ENCODE measurements at regions not wholly inside any gene's neighbourhood (a gene's known extent, or its start where the extent isn't known, plus 50 kb on each side); places are given as distances from the start of the nearest gene placed in this dataset.

DNA sequence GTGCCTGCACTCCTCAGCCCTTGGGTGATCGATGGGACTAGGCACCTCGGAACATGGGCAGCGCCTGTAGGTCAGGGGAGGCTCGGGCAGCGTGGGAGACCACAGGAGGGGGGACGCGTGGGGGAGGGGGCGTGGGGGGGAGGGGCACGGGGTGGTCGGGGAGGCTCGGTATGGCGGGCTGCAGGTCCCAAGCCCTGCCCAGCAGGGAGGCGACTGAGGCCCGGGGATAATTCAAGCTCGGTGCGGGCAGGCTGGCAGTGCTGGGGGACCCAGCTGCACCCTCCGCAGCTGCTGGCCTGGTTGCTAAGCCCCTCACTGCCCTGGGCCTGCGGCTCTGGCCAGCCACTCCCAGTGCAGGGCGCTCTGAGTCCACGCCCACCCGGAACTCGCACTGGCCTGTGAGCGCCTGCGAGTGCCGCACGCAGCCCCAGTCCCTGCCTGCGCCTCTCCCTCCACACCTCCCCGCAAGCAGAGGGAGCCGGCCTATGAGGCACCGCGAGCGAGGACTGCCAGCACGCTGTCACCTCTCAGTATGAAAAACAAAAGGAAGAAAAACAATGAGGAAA is 1698.3 kb upstream of the RAG2 start:
- no peak for DNase-seq (ENCODE audit: low read depth in 2 of 2)

DNA sequence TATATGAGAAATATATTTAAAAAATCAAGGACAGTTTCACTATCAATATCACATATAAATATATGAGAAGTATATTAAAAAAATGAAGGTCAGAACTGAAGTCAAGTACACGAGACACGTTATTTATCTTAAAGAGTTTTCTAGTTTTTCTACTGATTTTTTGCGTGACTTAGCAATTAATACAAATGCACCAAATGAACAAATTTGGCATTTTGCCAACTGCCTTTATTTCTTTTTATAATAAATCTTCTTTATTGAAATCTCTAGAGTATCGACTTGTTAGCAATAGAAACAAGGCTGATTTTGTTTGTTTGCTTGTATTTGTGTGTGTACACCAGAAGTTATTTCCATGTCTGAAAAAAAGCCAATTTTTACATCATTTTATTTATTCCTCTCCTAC is 1684.7 kb upstream of the RAG2 start:
- no peak for DNase-seq (ENCODE audit: low read depth in 2 of 2)

DNA sequence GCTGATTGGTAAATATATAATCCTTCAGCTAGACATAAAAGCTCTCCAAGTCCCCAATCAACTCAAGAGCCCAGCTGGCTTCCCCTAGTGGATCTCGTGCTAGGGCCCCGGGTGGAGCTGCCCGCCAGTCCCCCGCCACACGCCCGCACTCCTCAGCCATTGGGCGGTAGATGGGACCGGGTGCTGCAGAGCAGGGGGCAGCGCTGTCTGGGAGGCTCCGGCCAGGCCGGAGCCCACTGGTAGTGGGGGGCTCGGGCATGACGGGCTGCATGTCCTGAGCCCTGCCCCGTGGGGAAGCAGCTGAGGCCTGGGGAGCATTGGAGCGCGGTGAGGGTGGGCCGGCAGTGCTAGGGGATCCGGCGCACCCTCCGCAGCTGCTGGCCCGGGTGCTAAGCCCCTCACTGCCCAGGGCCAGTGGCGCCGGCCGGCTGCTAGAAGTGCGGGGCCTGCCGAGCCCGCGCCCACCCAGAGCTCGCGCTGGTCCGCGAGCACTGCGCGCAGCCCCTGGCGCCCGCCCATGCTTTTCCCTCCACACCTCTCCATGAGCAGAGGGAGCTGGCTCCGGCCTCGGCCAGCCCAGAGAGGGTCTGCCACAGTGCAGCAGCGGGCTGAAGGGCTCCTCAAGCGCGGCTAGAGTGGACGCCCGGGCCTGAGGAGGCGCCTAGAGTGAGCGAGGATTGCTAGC is 1680.6 kb upstream of the RAG2 start:
- DNase-seq (ENCODE audit: low read depth in 2 of 2), result no peak

DNA sequence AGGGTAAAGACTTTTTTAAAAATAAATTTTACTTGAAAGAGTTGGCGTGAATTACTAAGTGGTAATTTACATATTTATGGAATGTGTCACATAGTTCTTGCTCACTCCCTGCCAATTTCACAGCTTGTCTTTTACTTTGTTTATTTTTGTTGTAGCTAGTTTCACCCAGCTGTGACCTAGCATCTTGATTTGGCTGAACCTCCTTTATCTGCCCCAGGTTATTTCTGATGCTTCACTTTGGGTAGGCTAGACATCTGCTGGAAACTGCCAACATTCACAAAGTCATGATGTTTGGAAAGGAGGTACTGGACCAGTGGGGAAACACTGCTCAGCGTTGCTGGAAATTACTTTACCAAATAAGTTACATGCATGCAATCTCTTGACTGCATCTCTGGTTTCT is 1676.0 kb upstream of the RAG2 start:
- no peak for DNase-seq (ENCODE audit: low read depth in 2 of 2)

DNA sequence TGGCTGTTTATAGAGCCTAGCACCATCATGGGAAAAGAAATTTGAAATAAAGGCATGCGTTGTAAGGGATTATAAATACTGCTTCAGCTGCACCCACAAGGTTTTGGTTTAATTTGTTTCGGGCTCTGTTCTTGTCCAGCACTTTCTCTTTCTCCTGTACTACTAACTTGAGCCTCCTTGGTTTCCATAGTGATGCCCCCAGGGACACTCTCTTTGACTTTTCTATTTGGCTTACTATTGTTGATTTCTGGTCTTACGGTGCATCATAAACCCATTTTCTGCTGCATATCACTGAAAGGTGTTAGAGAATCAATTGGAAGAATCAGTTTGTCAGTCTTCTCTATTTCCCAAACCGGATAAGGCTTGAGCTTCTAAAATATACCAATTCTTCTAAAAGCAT is 1674.3 kb upstream of the RAG2 start:
- no peak for DNase-seq (ENCODE audit: low read depth in 2 of 2)

DNA sequence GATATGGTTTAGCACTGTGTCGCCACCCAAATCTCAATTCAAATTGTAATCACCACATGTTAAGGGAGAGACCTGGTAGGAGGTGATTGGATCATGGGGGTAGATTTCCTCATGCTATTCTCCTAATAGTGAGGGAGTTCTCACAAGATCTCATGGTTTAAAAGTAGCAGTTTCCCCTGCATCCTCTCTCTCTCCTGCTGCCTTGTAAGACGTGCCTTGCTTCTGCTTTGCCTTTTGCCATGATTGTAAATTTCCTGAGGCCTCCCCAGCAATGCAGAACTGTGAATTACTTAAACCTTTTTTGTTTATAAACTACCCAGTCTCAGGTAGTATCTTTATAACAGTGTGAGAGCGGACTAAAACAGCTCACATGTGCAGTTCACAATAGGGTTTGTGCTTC is 1668.7 kb upstream of the RAG2 start:
- no peak for DNase-seq (ENCODE audit: low read depth in 2 of 2)

DNA sequence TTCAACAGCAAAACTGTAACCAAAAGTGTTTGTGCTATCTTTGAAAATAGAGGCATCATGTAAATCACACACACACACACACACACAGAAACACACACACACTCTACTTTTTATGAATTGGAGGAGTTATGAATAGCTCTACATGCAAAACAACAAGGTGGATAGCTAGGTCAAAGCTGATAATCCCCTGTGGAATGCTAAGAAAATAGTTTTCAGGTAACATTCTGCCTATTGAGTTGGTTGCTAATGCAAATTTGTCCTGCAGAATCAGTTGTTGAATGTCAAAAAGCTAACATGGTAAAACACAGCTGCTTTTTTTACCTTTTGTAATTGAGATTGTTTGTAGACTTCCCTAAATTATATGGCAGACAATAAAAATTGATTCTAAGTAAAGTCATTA is 1658.4 kb upstream of the RAG2 start:
- DNase-seq (ENCODE audit: low read depth in 2 of 2), result no peak

DNA sequence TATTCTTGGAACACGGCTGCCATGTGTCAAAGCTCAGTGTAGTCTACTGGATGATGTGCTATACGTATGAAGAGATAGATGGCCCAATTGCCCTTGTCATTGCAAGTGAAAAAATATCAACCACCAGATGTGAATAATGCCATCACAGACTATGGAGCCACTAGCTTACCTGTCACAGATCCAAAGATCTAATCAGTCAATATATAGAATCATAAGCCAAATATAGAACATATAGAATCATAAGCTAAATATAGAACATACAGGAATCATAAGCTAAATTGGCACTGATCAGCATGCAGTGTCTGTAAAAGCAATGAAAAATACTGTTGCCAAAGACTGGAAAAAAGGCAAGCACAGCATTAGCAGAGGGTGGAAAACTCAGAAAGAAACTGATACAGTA is 1656.9 kb upstream of the RAG2 start:
- DNase-seq (ENCODE audit: low read depth in 2 of 2), result no peak

DNA sequence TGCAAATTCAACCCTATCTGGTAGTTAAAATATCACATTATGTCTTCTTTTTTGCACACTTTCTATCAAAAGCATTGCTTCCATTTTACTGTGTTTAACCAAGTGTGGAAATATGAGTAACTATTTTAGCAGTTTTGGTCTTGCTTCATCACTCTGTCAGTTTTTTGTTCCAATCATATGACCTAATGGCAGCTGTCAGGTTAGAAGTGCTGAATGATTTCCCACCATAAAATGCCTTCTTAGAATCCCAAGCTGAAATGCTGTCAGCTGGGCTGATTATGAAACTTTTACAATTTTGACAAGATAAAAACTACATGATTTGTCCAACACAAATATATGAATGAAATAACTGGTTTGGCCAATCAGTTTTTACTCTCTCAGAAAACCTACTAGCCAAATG is 1654.6 kb upstream of the RAG2 start:
- DNase-seq (ENCODE audit: low read depth in 2 of 2), result no peak

DNA sequence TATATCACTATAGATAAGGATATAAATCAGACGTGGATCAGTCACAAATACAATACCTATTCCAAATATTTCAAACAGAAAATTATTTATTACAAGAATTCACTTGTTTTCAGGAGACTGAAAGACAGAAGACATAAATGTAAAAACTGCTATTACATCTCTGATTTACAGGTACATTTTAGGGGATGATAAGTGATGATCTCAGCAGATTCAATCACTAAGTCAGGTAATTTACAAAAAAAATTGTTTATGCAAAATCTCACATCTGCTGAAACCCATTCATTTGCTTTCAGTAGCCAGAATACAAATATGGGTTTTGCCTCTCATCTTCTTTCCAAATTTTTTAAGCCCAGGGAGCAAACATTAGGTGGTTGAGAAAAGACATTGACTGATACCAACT is 1648.4 kb upstream of the RAG2 start:
- DNase-seq (ENCODE audit: low read depth in 2 of 2), result no peak

DNA sequence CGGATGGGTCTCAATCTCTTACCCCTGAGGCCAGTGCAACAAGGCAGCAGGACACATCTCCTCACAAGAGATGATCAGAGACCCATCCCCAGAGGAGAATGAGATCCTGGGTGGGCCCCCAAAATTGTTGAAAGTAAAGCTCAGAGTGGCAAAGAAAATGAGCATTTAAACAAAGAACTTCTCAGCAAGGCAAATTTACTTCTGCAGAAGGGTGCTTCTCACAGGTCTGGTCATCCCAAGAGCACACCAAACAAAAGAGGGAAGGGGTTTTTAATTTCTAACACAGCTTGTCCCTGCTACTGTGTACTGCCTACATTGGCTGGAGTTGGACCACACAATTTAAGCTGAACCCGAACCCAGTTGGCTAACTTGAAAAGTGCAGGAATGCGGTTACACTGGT is 1628.6 kb upstream of the RAG2 start:
- no peak for DNase-seq (ENCODE audit: low read depth in 2 of 2)

DNA sequence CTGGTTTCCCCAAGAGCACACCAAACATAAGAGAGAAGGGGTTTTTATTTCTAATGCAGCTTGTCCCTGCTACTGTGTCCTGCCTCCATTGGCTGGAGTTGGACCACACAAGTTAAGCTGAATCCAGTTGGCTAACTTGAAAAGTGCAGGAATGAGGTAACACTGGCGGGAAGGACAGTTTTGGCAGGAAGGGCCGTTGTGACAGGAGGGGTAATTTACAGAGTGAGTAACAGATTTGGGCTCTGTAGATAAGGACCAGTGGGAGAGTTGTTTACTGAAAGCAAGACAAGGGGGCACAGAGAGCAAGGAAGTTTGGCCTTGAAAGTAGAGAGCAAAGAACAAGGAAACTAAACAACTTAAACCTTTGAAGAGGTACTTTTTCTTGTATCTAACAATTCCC is 1623.3 kb upstream of the RAG2 start:
- DNase-seq (ENCODE audit: low read depth in 2 of 2), result no peak

DNA sequence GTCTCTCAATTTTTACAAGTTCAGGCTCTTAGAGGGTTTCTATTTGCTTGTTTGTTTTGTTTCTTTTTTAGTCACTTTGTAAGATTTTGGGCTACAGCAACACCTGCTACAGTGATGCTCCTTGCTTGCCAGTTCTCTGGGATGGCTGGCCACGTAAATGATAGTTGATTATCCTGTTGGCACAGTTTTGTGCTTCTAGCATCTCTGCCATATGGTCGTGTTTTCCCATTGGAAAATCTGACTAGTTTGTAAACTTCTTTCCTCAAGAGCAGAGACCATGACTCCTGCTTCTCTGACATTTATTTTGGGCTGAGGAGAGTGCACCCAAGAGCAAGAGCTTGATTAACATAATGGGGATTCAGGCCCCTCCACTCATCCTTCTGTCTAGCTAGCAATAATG is 1621.6 kb upstream of the RAG2 start:
- DNase-seq (ENCODE audit: low read depth in 2 of 2), result no peak

DNA sequence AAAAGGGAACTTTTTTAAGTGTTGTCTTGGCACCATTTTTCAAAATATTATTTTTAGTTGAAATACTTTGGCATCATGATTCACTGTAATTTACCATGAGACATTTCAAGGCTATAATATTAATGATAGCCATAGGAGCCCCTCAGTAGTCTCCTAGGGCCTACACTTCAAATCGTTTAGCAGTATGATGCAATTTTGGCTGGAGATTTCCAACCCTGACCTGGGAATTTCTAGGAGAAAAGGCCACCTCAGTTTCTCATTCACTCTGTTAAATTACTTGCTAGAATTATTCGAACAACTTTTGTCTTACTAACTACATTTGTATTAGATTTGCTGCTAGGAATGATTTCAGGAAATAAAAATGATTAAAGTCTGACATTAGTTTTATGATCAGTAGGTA is 1610.9 kb upstream of the RAG2 start:
- no peak for DNase-seq (ENCODE audit: low read depth in 2 of 2)

DNA sequence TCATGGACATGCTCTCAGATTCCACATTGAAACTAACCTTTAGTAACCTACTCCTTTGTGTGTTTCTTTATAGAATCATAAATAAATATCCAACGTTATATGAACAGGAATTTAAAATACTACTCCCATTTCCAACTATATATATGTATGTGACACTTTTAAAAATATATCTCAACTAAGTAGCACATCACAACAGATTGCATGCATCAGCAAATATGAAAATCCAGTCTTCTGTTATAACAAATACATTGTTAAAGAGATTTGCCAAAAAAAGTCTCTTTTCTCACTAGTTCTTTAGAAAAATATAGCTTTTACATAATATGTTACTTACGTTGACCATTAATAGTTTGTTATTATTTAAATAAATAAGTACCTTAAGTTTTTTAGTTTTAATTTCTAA is 1608.6 kb upstream of the RAG2 start:
- no peak for DNase-seq (ENCODE audit: low read depth in 2 of 2)

DNA sequence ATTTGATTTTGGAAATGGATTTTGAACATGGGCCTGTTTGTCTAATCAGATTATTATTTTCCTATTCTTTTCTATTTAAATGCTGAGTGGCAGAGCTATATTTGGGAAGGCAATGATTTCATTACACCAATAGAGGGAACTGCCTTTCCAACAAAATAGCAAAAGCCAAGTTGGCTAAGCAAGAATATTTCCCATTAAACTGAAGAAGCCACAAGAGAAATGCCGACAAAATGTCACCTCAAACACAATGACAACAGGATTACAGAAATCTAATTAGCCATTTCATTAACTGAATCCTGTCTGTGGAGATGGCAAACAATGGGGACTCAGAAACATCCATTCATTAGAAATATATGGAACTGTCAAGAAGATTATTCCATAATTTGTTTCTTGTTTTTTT is 1593.1 kb upstream of the RAG2 start:
- DNase-seq (ENCODE audit: low read depth in 2 of 2), result no peak

DNA sequence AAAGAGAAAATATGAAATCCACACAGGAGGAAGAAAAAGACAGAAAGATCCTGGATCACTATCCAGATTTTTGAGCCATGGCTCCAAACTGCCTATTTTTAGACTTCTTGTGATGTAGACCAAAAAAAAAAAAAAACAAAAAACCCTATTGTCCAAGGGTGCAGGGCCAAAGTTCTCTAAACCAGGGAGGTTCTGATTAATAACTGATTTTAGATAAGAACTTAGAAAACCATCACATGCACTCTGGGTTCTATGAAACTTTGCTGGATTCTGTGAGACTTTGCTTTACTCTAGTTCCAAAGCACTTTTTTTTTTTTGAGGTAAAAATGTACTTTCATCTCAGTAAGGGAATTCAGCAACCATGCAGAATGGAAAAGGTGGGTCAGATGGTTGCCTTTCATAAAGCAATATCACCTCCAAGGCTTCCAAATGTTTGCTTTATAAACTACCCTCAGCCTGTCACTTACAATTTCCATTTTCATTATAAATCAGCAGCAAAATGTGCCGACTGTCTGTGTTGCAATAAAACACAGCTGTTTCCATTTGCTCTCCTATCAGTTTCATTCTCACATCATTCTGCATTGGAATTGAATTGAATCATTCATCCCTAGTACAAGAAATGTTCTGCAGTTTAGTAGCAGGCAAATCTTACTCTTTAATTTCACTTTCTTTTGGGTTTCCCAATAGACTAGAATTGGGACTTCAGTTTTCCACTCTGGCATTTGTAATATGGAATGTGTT is 1584.3 kb upstream of the RAG2 start:
- no peak for DNase-seq (ENCODE audit: low read depth in 2 of 2)

DNA sequence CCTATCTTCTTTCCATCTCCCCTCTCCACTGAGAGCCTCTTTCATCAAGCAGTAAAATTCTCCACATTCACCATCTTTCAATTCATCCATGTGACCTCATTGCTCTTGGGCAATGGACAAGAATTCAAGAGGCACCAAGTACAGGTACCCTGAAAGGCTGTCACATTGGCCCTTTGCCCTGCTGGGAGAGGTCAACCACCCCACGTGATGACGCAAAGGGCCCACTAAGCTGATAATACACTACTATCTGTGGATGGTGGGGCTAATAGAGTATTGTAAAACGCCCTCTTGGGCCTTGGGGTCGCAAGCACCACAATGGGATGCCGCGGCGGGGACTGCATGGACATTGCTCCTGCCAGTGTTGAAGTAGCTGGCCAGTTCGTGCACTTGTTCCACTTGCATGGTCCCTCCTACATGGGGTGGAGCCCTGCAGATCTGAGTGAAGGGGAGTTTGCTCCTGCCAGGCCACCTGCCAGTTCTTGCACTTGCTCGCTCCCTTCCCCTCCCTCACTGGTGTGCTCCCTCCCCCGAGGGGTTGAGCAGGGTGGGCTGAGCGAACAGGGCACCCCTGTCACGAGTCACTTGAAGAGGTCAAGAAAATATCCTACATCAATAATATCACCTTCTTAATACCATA is 1578.8 kb upstream of the RAG2 start:
- no peak for DNase-seq (ENCODE audit: low read depth in 2 of 2)

DNA sequence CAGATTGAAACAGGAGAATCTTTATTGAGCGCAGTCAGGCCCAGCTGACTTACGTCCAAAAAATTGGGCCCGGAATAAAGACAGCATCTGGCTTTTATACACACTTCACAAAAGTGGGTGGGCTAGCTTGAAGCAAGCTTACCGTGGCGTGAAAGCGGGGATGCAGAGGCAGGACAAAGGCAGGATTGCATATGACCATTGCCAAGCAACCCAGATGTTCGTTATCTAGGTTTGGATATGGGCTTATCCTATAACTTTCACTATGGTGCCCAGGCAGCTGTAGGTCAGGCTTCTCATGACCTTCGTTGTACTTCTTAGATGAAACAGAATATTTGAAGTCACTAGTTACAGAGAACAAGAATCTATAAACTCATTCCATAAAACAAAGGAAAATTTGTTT is 1575.6 kb upstream of the RAG2 start:
- no peak for DNase-seq (ENCODE audit: low read depth in 2 of 2)

DNA sequence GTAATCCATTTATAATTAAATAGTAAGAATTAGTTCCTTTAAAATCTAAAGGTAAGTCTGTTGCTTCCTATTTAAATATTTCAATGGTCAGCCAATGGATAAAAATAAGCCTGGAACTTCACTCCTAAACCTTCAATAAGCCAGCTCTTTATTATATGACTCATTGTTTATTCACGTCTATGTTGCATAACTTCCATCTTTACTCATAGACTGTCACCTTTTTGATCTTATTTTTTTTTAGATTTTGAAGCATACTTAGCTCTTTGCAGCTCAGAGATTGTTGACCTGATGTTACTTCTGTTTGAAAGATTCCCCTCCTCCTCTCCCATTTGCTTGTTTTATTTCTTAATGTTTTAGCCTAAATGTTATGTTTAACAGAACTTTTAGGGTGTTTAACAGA is 1571.2 kb upstream of the RAG2 start:
- DNase-seq (ENCODE audit: low read depth in 2 of 2), result no peak

DNA sequence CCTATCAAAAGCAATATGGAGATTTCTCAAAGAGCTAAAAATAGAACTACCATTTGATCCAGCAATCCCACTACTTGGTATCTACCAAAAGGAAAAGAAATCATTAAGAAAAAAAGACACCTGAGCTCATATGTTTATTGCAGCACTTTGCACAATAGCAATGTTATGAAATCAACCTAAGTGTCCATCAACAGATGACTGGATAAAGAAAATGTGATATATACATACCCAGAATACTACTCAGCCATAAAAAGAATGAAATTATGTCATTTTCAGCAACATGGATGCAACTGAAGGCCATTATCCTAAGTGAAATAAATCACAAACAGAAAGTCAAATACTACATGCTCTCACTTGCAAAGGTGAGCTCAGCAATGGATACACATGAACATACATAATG is 1565.5 kb upstream of the RAG2 start:
- DNase-seq (ENCODE audit: low read depth in 2 of 2), result no peak

DNA sequence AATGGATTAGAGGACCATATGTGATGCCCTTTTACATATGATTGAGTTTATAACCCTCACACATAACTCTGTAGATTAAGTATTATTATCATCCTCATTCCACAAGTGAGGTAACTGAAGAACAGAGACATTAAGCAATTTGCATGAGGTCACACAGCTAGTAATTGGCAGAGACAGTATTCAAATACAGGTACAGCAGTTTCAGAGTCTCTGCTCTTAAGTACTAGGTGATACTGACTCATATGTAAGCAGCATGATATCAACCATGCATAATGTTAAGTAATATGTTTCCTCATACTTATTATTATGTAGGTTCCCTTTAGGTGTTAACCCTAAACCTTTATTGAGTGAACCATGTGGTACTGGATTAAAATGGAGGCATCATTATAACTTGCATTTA is 1562.4 kb upstream of the RAG2 start:
- DNase-seq (ENCODE audit: low read depth in 2 of 2), result no peak

DNA sequence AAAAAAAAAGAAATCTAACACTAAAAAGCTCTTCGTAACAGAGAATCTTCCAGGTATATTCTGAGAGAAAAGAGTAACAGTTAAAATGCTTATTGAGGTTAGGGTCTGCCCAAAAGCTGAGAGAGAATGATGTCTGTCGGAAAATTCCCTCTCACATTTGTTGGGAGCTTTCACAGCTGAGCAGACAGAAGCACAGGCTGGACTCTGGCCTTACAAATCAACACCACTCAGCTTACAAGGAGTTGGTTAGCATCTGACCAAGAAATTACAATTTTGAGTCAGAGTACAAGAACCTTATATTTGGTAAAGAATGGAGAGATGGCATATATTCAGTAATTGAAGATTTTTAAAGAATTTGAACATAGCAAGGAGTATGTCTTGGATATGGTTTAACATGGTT is 1561.0 kb upstream of the RAG2 start:
- DNase-seq (ENCODE audit: low read depth in 2 of 2), result no peak
